HG03565 (cell line): ENCODE measurements at regions not wholly inside any gene's neighbourhood (a gene's known extent, or its start where the extent isn't known, plus 50 kb on each side); places are given as distances from the start of the nearest gene placed in this dataset.

Experiments
- ATAC-seq: cut with Tn5 transposase; IDR thresholded peaks from one replicate; pipeline ENCODE4 v1.9.1; 2021; ENCODE audit warnings: mild to moderate bottlenecking, moderate library complexity; ENCODE audit not compliant: unreplicated experiment

DNA sequence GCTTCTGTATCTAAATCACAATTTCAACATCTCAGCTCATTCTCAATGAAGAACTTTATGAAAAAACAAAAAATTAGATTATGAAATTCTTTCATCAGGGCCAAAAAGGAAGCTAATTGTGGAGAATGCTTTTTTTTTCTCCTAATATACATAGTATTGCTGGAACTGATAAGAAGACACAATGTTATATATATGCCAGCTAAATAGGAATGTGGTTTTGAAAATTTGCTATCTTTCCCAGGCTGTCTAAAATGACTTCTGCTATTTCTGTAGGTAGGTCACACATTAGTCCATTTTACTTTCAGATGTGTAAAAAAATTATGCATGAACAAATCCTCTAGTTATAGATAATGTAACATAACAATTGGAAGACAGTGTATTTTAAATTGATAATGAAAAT lies 732.9 kb downstream of the RWDD3 start:
- no peak for ATAC-seq

DNA sequence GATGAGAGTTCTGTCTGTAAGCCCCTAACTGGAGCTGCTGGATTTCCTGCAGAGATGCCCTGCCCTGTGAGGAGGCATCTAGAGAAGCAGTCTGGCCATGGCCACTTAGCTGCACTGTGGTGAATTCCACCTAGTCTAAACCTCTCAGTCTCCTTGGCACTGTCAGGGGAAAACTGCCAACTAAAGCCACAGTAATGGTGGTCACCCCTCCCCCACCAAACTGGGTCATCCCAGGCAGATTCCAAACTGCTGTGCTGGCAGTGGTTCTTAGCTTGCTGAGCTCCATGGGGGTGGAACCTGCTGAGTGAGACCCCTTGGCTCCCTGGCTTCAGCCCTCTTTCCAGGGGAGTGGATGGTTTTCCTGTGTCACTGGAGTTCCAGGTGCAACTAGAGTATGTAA lies 740.6 kb downstream of the RWDD3 start:
- no peak for ATAC-seq

GRCh38 chr1:95982711-95983110 lies 738.9 kb upstream of the PTBP2 start:
- ATAC-seq, result no peak

DNA sequence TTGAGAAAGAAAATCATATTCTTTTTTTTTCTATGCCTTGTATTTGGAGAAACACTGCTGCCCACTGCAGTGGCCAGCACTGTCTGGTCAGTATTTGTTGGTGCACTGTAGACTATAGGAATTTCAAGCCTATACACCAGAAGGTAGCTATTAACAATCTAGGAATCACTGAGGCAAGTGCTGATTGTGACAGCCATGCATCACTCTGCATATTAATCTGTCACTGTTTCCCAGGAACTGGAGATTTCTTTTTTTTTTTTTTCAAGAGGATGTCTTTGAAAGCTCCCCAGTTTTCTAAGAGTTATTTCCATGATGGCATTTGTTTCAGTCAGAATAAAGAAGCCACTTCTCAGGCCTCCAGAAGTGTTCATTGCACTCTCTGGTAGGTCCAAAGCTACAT lies 737.8 kb upstream of the PTBP2 start:
- ATAC-seq, result no peak

- ATAC-seq, result no peak
Observed at GRCh38 chr1:95984798-95985374, 736.7 kb upstream of the PTBP2 start.

DNA sequence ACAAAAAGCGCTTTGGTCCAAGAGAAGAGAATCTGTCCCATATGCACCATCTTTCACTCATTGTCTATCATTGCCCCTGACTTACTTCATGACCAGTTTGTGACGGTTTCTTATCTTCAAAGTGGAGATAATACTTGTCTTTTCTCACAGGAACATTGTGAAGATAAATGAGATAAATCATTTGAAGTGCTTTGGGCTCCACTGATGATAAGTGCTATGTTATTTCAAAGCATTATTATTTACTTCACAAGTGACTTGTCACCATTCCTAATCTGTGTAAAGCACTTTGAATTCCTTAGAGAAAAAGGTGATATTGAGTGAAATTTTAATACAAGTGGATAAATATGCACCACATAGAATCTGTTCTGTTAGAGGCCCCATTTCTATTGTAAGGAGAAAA lies 731.6 kb upstream of the PTBP2 start:
- ATAC-seq, result no peak

- ATAC-seq, result no peak
Observed at GRCh38 chr1:95991787-95992520, 729.6 kb upstream of the PTBP2 start.

- no peak for ATAC-seq
Observed at GRCh38 chr1:95994643-95995042, 726.9 kb upstream of the PTBP2 start.

- ATAC-seq, result no peak
Observed at GRCh38 chr1:96002201-96002600, 719.4 kb upstream of the PTBP2 start.

GRCh38 chr1:96002969-96003964 lies 718.3 kb upstream of the PTBP2 start:
- ATAC-seq, result no peak

DNA sequence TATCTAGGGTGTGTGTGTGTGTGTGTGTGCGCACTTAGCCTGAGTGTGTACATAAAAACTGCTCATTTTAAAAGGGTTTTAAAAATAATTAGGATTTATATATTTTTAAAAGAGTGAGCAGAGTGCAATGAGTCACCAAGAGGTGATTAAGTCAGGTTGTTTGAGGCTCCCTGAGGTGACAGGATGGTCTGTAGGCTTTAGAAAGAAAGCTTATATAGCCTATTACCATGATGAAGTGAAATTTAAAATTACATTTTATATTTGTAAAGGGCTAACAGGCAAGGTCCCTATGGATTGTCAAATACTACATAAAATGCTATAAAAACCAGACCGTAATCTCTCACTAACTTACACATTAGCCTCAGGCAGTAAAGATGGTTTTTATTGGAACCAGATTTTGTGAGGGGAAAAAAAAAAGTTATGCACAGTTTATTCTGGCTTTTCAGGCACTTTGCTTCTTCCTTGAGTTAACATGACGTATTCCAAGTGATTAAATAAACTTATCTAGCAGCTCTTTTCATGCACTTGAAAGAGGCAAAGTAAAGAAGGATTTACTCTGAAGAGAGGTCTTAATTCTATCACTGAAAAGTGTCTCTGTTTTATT lies 711.7 kb upstream of the PTBP2 start:
- ATAC-seq, result no peak

GRCh38 chr1:96011606-96012005 lies 710.0 kb upstream of the PTBP2 start:
- no peak for ATAC-seq

- ATAC-seq, result no peak
Observed at GRCh38 chr1:96016219-96016618, 705.4 kb upstream of the PTBP2 start.

- ATAC-seq, result no peak
Observed at GRCh38 chr1:96020378-96020777, 701.2 kb upstream of the PTBP2 start.

DNA sequence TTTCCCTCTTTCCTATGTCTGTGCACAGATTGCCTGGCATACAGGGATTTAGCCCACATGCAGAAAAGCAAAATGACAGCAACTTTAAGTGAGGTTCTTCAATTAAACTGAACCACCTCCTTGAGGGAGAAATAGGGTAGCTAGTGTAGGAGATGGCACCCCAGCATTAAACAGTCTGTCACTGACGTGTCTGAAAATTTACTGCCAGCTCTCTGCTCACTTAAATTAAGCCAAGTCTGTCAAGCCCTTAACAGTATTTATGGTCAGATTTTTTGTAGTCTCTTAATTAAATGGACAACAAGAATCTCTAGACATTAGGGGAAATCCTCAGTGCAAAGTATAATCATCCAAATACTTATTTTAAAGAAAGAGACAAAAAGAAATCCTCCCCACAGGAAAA lies 696.5 kb upstream of the PTBP2 start:
- no peak for ATAC-seq

- no peak for ATAC-seq
Observed at GRCh38 chr1:96028071-96028470, 693.5 kb upstream of the PTBP2 start.

DNA sequence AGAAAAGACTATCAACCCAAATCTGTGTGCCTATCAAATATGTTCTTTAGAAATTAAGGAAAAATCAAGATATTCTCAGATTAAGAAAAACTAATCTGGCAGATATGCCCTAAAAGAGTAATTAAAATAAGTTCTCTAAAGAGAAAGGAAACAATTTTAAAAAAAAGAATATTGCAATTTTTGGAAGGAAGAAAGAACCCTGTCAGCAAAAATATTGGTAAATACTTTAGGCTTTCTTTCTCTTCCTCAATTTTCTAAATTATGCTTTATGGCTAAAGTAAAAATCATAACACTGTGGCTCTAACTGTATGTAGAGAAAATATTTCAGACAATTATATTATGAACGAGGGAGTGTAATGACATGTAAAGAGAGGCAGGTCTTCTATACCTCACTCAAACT lies 691.3 kb upstream of the PTBP2 start:
- no peak for ATAC-seq

GRCh38 chr1:96034006-96034405 lies 687.6 kb upstream of the PTBP2 start:
- ATAC-seq, result no peak

- ATAC-seq, result no peak
Observed at GRCh38 chr1:96036763-96037162, 684.8 kb upstream of the PTBP2 start.

GRCh38 chr1:96038636-96039035 lies 682.9 kb upstream of the PTBP2 start:
- no peak for ATAC-seq

GRCh38 chr1:96039910-96040309 lies 681.7 kb upstream of the PTBP2 start:
- peak; percentile 53 for ATAC-seq
